Left lung (tissue), 4 donors: ENCODE measurements at regions not wholly inside any gene's neighbourhood (a gene's known extent, or its start where the extent isn't known, plus 50 kb on each side); places are given as distances from the start of the nearest gene placed in this dataset.

Source experiments
- ATAC-seq: fragments of 200-7000 bp; cut with Tn5 transposase; one replicate; pipeline ENCODE4 v1.9.1; 2020; ENCODE audit warnings: moderate library complexity
- DNase-seq, 4 donors: peaks; one replicate each; pipeline ENCODE4 v3.0.0-alpha.2; 2013 to 2020
- H3K27ac ChIP-seq, 2 donors: fragments of 200-600 bp; sonication (generic) in 1 of 2; one replicate each; pipeline versions ENCODE4 v1.5.0 to v1.8.0; 2020 to 2021
- H3K27me3 ChIP-seq, 2 donors: fragments of 200-600 bp; sonication (generic) in 1 of 2; one replicate each; pipeline versions ENCODE4 v1.5.0 to v1.8.0; 2020 to 2021
- H3K36me3 ChIP-seq, 2 donors: fragments of 200-600 bp; sonication (generic) in 1 of 2; one replicate each; pipeline versions ENCODE4 v1.5.0 to v1.8.0; 2020 to 2021
- H3K4me1 ChIP-seq, 2 donors: fragments of 200-600 bp; one replicate each; pipeline ENCODE4 v1.8.0; 2021
- H3K4me3 ChIP-seq, 2 donors: fragments of 200-600 bp; sonication (generic) in 1 of 2; one replicate each; pipeline versions ENCODE4 v1.5.0 to v1.8.0; 2020 to 2021; ENCODE audit warnings: mild to moderate bottlenecking in 1 of 2
- H3K9me3 ChIP-seq, 2 donors: fragments of 200-600 bp; sonication (generic) in 1 of 2; one replicate each; pipeline versions ENCODE4 v1.5.0 to v1.8.0; 2020 to 2021
- CTCF ChIP-seq, 2 donors: fragments of 200-600 bp; sonication (generic) in 1 of 2; IDR thresholded peaks; one replicate each; pipeline versions ENCODE4 v1.5.0 to v1.8.0; 2021; ENCODE audit warnings: antibody characterized with exemption in 2 of 2
- intact Hi-C, 2 donors: fragments of 100-400 bp; cut with DNase I; formaldehyde crosslinking; loops; one replicate each; pipeline versions ENCODE4 v1.11.2 to v1.14.2; 2022
- donor health status: DM: no; HTN: yes; CAD: no.
- donor health status: DM: no; HTN: no; CAD: no.

- H3K27ac ChIP-seq, result no peak overlapping the region
- peaks cover 0 to 23% of the 10 kb centered on the region in 2 donors for H3K9me3 ChIP-seq
- intact Hi-C loops, result no loop called here
- ATAC-seq (no peak), DNase-seq (no peak)
- no peaks in the 10 kb centered on the region for H3K4me1 ChIP-seq
- H3K36me3 ChIP-seq, result no peaks in the 10 kb centered on the region
- H3K27me3 ChIP-seq, result no peaks in the 10 kb centered on the region
- no peak overlapping the region for H3K4me3 ChIP-seq
- TF ChIP-seq CTCF (IDR thresholded peaks at IDR 0.05), result no peak
These were observed 1088.7 kb upstream of the ARRDC3 start for GRCh38 chr5:92471861-92472260.

- DNase-seq, result no peak
- Histone ChIP-seq H3K27me3 (no peaks in the 10 kb centered on the region), H3K27ac (no peak overlapping the region), H3K4me1 (no peaks in the 10 kb centered on the region), H3K9me3 (peaks cover 0 to 23% of the 10 kb centered on the region in 2 donors), H3K36me3 (no peaks in the 10 kb centered on the region), H3K4me3 (no peak overlapping the region)
- TF ChIP-seq CTCF (IDR thresholded peaks at IDR 0.05), result no peak
- intact Hi-C loops, result no loop called here
- no peak for ATAC-seq
These were observed 1087.7 kb upstream of the ARRDC3 start for GRCh38 chr5:92470770-92471169.

- Histone ChIP-seq H3K27ac (no peak overlapping the region), H3K4me1 (no peaks in the 10 kb centered on the region)
- no peak for ATAC-seq
These were observed 1085.2 kb upstream of the ARRDC3 start for GRCh38 chr5:92468295-92468694.

GRCh38 chr5:92467695-92468094 lies 1084.6 kb upstream of the ARRDC3 start:
- H3K4me3 ChIP-seq, result no peak overlapping the region
- no peak overlapping the region for H3K27ac ChIP-seq
- intact Hi-C loops, result no loop called here
- no peak for DNase-seq
- no peaks in the 10 kb centered on the region for H3K4me1 ChIP-seq
- no peaks in the 10 kb centered on the region for H3K36me3 ChIP-seq
- no peaks in the 10 kb centered on the region for H3K27me3 ChIP-seq
- no peak for ATAC-seq
- no peak for TF ChIP-seq CTCF (IDR thresholded peaks at IDR 0.05)
- H3K9me3 ChIP-seq, result peaks cover 0 to 5% of the 10 kb centered on the region in 2 donors

More at GRCh38 chr5:92468295-92468694, 1085.2 kb upstream of the ARRDC3 start:
- H3K27me3 ChIP-seq, result no peaks in the 10 kb centered on the region
- TF ChIP-seq CTCF (IDR thresholded peaks at IDR 0.05), result no peak
- H3K9me3 ChIP-seq, result peaks cover 0 to 11% of the 10 kb centered on the region in 2 donors
- intact Hi-C loops, result no loop called here
- H3K4me3 ChIP-seq, result no peak overlapping the region
- no peaks in the 10 kb centered on the region for H3K36me3 ChIP-seq
- no peak for DNase-seq

- Histone ChIP-seq H3K4me3 (no peak overlapping the region), H3K36me3 (no peaks in the 10 kb centered on the region), H3K27ac (no peak overlapping the region), H3K4me1 (no peaks in the 10 kb centered on the region), H3K27me3 (no peaks in the 10 kb centered on the region), H3K9me3 (peaks cover 0 to 4% of the 10 kb centered on the region in 2 donors)
- intact Hi-C loops, result no loop called here
- ATAC-seq (no peak), DNase-seq (no peak)
- TF ChIP-seq CTCF (IDR thresholded peaks at IDR 0.05), result no peak
These were observed 1077.4 kb upstream of the ARRDC3 start for GRCh38 chr5:92460505-92460904.
